IPS DF 19.7 (cell line): ENCODE measurements at regions not wholly inside any gene's neighbourhood (a gene's known extent, or its start where the extent isn't known, plus 50 kb on each side); places are given as distances from the start of the nearest gene placed in this dataset.

Experiments
- DNase-seq: peaks from one replicate; pipeline ENCODE4 v3.0.0-alpha.2; 2013; ENCODE audit warnings: low read depth, low spot score

GRCh38 chr1:218763538-218763937 lies 410.1 kb upstream of the LYPLAL1 start:
- DNase-seq = no peak

GRCh38 chr1:218765753-218766152 lies 407.9 kb upstream of the LYPLAL1 start:
- DNase-seq = no peak

- DNase-seq = no peak
Measured at GRCh38 chr1:218771931-218772330, 401.7 kb upstream of the LYPLAL1 start.

GRCh38 chr1:218772575-218772974 lies 401.1 kb upstream of the LYPLAL1 start:
- no peak for DNase-seq

GRCh38 chr1:218775501-218776021 lies 398.1 kb upstream of the LYPLAL1 start:
- DNase-seq = no peak

GRCh38 chr1:218778257-218779126 lies 395.2 kb upstream of the LYPLAL1 start:
- no peak for DNase-seq

GRCh38 chr1:218779341-218780100 lies 394.2 kb upstream of the LYPLAL1 start:
- DNase-seq = no peak

- DNase-seq = no peak
Measured at GRCh38 chr1:218783131-218783530, 390.5 kb upstream of the LYPLAL1 start.

GRCh38 chr1:218783916-218784315 lies 389.8 kb upstream of the LYPLAL1 start:
- peak; percentile 5 for DNase-seq

GRCh38 chr1:218785928-218786327 lies 387.8 kb upstream of the LYPLAL1 start:
- DNase-seq = no peak

- DNase-seq = no peak
Measured at GRCh38 chr1:218787826-218788225, 385.9 kb upstream of the LYPLAL1 start.

GRCh38 chr1:218796773-218797172 lies 376.9 kb upstream of the LYPLAL1 start:
- DNase-seq = no peak

GRCh38 chr1:218802799-218803198 lies 370.9 kb upstream of the LYPLAL1 start:
- DNase-seq = no peak

GRCh38 chr1:218803351-218803997 lies 370.2 kb upstream of the LYPLAL1 start:
- no peak for DNase-seq

- DNase-seq = no peak
Measured at GRCh38 chr1:218804014-218804785, 369.5 kb upstream of the LYPLAL1 start.

GRCh38 chr1:218809061-218809460 lies 364.6 kb upstream of the LYPLAL1 start:
- DNase-seq = no peak

- no peak for DNase-seq
Measured at GRCh38 chr1:218809625-218810024, 364.1 kb upstream of the LYPLAL1 start.

- DNase-seq = no peak
Measured at GRCh38 chr1:218810306-218810705, 363.4 kb upstream of the LYPLAL1 start.

GRCh38 chr1:218811497-218811896 lies 362.2 kb upstream of the LYPLAL1 start:
- DNase-seq = no peak

GRCh38 chr1:218812360-218812759 lies 361.3 kb upstream of the LYPLAL1 start:
- no peak for DNase-seq

GRCh38 chr1:218813237-218813636 lies 360.4 kb upstream of the LYPLAL1 start:
- no peak for DNase-seq
